Right atrium auricular region (tissue), 2 donors: ENCODE measurements at regions not wholly inside any gene's neighbourhood (a gene's known extent, or its start where the extent isn't known, plus 50 kb on each side); places are given as distances from the start of the nearest gene placed in this dataset.

Experiments
- DNase-seq: peaks from one replicate; pipeline ENCODE4 v3.0.0-alpha.2; 2019; ENCODE audit warnings: low spot score
- H3K27ac ChIP-seq, 2 donors: fragments of 200-600 bp; sonication (generic); 1 replicate in 1 of 2; 2 replicates in 1 of 2; pipeline ENCODE4 v1.5.1; 2016 to 2019
- H3K27me3 ChIP-seq, 2 donors: fragments of 200-600 bp; sonication (generic); one replicate each; pipeline versions ENCODE4 v1.5.1 to v1.6.0; 2017 to 2019
- H3K36me3 ChIP-seq: fragments of 200-600 bp; sonication (generic); one replicate; pipeline ENCODE4 v1.5.1; 2016
- H3K4me1 ChIP-seq, 2 donors: fragments of 200-600 bp; sonication (generic); one replicate each; pipeline versions ENCODE4 v1.5.1 to v1.6.0; 2017 to 2019
- H3K4me3 ChIP-seq, 2 donors: fragments of 200-600 bp; sonication (generic); 1 replicate in 1 of 2; 2 replicates in 1 of 2; pipeline ENCODE4 v1.5.1; 2017 to 2019; ENCODE audit warnings: mild to moderate bottlenecking in 1 of 2, moderate library complexity in 1 of 2
- H3K9me3 ChIP-seq, 2 donors: fragments of 200-600 bp; sonication (generic); one replicate each; pipeline ENCODE4 v1.5.1; 2019
- CTCF ChIP-seq, 2 donors: fragments of 200-600 bp; sonication (generic); IDR thresholded peaks; one replicate each; pipeline ENCODE4 v1.5.1; 2019; ENCODE audit warnings: antibody characterized with exemption in 2 of 2

DNA sequence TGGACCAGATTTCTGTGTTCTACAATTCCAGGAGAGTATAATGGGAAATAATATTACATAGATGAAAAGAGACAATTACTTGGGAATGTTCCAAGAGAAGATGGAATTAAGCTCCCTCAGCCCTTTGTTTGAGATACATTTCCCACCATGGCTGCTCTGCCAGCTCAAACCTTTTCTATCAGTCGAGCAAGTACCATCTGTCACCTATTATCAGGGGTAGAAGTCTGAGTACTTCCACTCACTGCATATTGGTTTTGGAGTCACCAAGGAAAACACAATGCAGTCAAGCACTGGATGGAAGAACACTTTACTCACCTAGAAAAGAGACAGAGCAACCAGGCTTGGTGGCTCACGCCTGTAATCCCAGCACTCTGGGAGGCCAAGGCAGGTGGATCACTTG lies 270.4 kb upstream of the FAR2 start:
- Histone ChIP-seq H3K27me3 (no peaks in the 10 kb centered on the region), H3K4me3 (no peak overlapping the region), H3K9me3 (no peaks in the 10 kb centered on the region), H3K4me1 (no peaks in the 10 kb centered on the region), H3K27ac (no peak overlapping the region), H3K36me3 (no peaks in the 10 kb centered on the region)
- TF ChIP-seq CTCF (IDR thresholded peaks at IDR 0.05): no peak
- DNase-seq: no peak

DNA sequence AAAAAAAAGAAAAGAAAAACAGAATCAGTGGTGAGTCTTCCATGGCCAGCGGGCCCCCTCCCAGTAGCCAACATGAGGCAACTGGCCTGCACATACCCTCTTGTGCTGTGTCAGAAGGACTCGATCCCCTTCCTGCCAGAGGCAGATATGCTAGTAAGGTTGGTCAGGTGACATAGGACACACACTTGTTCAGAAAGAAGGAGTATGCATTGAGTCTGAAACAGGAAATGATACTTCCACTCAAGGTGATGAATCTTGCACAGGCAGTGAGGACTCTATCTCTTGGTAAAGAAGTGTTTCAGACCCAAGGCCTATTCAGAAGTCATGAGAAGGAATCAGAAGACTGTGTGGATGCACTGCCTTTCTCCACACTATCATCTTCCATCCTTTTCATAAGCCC lies 269.7 kb upstream of the FAR2 start:
- no peak for DNase-seq
- TF ChIP-seq CTCF (IDR thresholded peaks at IDR 0.05): no peak
- H3K36me3 ChIP-seq: no peaks in the 10 kb centered on the region

DNA sequence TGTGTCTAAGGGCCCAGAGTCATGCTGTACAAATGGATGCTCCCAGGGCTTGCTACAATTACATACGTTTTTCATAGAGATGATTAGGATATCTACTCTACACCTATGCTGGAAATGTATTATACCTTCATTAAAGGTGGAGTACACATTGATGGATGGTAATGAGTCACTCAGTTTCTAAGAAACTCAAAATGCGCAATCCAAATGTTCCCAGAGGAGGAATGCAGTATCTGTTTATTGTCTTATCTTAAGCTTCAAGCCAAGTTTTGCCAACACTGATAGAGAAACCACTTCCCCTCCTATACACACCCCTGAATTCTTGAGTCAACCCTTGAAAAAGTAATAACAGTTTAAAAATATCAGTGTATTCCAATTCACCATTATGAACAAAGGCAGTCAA lies 266.6 kb upstream of the FAR2 start:
- DNase-seq: no peak
- Histone ChIP-seq H3K27ac (no peak overlapping the region), H3K9me3 (no peaks in the 10 kb centered on the region), H3K4me3 (no peak overlapping the region), H3K27me3 (no peaks in the 10 kb centered on the region), H3K36me3 (no peaks in the 10 kb centered on the region), H3K4me1 (no peaks in the 10 kb centered on the region)
- no peak for TF ChIP-seq CTCF (IDR thresholded peaks at IDR 0.05)

More for the DNA sequence above, 269.7 kb upstream of the FAR2 start:
- no peak overlapping the region for H3K27ac ChIP-seq
- H3K4me1 ChIP-seq: no peaks in the 10 kb centered on the region
- no peak overlapping the region for H3K4me3 ChIP-seq
- no peaks in the 10 kb centered on the region for H3K9me3 ChIP-seq
- H3K27me3 ChIP-seq: no peaks in the 10 kb centered on the region

DNA sequence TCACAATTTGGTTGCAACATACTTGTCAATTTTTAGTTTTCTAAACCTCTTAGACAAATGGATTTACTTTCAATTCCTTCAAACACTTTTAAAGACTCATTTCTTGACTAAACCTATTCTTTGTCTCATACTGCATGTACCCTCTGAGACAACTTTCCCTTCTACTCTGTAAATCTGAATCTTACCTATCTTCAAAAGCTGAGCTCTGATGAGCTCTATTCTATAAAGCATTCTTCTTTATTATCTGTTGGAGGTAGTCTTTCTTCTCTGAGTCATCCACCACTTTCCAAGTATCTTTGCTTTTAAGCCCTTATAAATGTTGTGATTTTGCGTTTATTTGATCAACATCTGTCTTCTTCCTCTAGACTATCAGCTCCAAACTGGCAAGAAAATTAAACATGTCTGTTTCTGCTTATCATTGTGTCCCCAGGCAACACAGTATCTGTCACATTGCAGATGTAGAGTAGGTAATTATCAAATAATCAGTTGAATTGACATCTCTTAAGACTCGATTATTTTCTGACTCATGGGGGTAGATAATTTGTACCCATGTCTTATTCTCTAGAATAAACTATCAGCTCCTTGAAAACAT lies 265.6 kb upstream of the FAR2 start:
- no peaks in the 10 kb centered on the region for H3K36me3 ChIP-seq
- no peak for TF ChIP-seq CTCF (IDR thresholded peaks at IDR 0.05)
- H3K27me3 ChIP-seq: no peaks in the 10 kb centered on the region
- no peaks in the 10 kb centered on the region for H3K4me1 ChIP-seq
- no peak overlapping the region for H3K27ac ChIP-seq
- H3K4me3 ChIP-seq: no peak overlapping the region
- H3K9me3 ChIP-seq: no peaks in the 10 kb centered on the region
- DNase-seq: no peak

DNA sequence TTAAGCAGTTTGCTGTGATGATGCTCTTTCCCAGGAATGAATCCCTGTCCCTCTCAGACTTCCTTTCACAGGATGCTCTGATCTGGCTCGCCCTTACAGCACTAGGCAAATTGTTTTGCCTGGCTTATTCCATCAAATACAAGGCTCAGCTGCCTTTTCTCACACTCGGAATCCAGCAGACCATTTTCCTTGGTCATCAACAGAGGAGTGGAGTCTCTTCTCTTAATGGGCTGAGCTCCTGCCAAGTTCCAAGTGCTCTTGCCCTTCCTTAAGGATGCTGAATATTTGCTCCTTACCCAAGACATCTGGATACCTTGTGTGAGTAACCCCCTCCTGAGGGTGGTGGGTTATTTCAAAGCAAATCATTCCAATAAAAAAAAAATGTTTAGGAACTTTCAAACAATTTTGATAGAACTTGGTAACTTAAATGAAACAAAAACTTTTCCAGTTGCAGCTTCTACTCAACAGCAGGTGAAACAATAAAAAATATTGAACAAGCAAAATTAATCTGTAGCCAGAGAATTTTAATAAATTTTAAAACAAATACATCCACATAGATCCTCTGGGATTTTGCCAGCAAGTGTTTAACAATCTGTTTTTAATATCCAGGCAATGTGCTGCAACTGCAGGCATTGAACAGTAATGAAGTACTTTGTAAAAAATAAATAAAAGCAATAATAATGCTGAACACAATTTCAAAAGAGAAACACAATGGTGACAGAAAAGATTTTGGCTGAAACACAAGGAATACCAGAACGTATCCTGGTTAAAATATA lies 264.0 kb upstream of the FAR2 start:
- DNase-seq: no peak

More for the DNA sequence above, 264.0 kb upstream of the FAR2 start:
- TF ChIP-seq CTCF (IDR thresholded peaks at IDR 0.05): no peak
- H3K4me1 ChIP-seq: no peaks in the 10 kb centered on the region
- no peak overlapping the region for H3K27ac ChIP-seq
- no peaks in the 10 kb centered on the region for H3K9me3 ChIP-seq
- H3K27me3 ChIP-seq: no peaks in the 10 kb centered on the region
- no peak overlapping the region for H3K4me3 ChIP-seq
- H3K36me3 ChIP-seq: no peaks in the 10 kb centered on the region
